ENCODE measurements at regions not wholly inside any gene's neighbourhood (a gene's known extent, or its start where the extent isn't known, plus 50 kb on each side); places are given as distances from the start of the nearest gene placed in this dataset.
"Not testable (repeated sequence)": the region's sequence is repeated elsewhere in the genome, so short reads cannot be mapped to it uniquely, and the experiment has no call there.

DNA sequence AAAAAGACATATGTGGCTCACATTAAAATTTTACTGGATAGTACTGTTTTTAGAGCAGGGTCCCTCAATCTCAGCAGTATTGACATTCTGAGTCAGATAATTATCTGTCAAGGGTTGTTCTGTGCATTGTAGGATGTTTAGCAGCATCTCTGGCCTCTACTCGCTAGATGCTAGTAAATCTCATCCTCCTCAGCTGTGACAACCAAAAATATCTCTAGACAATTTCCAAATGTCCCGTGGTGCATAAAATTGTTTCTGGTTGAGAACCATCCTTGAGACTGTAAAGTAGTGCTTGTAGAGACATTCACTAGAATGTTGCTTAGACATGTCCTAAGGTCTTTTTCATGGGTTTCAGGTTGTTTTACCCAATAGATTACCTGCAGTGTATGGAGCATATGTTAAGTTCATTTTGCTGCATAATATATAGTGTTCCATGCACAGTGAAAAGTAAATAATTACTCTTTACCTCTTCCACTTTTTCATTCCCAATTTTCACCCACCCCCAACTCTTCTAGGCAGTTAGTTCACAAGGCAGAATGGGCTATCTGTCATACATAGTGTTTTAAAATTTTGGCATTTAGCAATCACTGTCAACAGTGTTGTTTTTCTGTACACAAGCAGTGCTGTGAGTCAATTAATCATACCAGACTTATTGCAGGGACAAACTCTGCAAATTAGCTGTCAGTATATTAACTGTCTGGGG lies 200.2 kb upstream of the SLC38A2 start:
- no peak for DNase-seq (ENCODE audit: low read depth in 2 of 2)

DNA sequence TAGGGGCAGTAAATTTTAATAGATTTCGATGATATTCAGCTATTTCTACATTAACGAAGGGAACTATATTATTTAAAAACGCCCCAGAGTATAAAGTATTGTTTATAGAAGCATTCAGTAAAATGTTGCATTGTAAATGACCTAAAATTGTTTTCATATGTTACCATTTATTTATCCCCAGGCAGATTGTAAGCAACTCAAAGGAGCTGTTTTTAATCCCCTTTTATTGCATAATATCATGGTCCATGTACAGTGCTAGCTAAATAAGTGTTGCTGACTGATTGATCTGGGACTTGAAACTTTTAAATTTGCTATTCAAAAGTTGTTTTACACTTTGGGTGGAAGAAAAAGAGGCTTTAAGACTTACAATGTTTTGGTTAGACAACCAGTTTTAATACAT lies 199.0 kb upstream of the SLC38A2 start:
- DNase-seq (ENCODE audit: low read depth in 2 of 2) = no peak

DNA sequence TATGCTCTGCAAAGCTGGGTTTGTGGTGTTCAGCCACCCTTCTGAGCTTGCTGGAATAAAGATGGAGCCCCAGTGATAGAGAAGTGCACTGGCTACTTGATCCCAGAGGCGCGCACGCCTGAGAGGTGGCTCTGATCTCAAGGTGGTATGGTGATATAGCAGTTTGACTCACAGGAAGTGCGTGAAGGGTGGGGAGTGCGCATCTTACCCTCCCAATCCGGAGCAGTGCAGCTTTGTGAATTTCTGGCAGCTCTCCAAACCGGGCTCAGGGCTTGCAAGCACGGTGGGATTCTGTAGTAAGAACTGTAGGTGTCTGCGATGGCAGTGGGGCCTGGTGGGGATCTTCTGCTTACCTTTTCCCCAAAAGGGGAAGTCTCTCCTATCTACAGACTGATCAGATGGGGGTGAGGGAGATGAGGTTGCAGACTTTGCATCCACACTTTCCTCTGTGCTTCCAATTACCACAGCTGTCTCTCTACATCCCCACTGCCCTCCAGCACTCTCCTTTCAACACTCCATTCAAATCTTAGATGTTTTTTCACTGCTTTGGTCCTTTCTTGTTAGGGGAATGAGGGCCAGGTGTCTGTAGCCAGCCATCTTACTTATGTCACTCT lies 197.4 kb upstream of the SLC38A2 start:
- no peak for DNase-seq (ENCODE audit: low read depth in 2 of 2)

DNA sequence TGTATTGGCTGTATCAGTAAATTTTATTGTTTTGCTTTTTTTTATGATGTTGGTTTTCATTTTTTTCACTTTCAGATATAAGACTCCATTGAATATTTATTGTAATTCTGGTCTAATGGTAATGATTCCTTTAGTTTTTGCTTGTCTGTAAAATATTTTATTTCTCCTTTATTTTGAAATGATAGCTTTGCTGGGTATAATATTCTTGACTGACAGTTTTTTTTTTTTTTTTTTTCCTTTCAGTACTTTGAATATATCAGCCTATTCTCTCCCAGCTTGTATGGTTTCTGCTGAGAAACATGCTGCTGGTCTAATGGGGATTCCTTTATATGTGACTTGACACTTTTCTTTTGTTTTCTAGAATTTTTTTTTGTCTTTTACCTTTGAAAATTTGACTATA lies 195.1 kb upstream of the SLC38A2 start:
- DNase-seq (ENCODE audit: low read depth in 2 of 2) = no peak

DNA sequence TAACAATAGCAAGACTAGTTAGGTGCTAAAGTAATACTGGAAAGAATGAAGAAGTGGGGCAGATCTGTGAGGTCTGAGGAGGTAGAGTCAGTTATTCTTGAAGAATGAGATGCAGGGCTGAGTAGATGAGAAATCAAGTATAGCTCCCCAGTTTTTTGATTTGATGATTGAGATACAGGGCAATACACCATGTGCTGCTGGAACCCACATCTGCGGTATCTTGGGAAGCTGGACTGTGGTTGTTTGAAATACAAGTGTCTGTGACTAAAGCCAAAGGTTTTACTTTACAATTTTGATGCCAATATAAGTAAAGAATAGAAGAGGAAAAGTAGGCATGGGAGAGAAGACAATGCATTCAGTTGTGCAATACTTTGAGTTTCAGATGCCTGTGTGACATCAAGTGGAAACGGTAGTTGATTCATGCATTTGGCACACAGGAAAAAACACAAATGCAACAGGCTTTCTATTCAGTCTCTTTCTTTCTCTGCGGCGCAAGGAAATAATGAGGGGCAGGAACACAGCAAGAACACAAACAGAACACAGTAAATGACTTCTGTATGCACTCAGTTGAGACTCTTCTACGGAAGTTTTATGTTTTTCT lies 190.2 kb upstream of the SLC38A2 start:
- DNase-seq (ENCODE audit: low read depth in 2 of 2) = no peak

DNA sequence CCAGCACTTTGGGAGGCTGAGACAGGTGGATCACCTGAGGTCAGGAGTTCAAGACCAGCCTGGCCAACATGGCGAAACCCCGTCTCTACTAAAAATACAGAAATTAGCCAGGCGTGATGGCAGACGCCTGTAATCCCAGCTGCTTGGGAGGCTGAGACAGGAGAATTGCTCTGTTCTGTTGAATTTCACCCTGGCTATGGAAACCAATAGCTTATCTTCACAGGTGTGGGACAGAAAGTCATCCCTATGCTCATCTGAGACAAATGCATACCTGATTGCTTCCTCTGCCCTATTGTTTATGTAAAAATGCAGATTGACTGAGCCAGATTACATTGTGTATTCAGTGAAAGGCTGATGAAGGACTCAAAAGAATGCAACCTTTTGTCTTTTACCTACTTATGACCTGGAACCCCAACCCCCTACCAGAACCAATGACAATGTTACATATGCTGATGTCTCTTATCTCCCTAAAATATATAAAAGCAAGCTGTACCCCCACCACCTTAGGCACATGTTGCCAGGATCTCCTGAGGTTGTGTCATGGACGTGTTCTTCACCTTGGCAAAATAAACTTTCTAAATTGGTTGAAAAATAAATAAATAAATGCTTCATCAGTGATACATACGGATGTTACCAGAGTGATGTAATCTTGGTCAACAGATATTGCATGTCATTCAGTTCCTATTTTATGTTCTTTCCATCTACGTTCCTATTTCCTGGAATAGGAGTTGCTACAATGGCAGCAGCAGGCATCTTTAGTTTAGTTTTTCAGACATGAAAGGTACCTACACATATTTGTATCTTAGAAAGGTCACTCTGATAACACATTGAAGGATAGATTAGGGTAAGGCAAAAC lies 189.4 kb upstream of the SLC38A2 start:
- not testable (repeated sequence) for DNase-seq (ENCODE audit: low read depth in 2 of 2)

DNA sequence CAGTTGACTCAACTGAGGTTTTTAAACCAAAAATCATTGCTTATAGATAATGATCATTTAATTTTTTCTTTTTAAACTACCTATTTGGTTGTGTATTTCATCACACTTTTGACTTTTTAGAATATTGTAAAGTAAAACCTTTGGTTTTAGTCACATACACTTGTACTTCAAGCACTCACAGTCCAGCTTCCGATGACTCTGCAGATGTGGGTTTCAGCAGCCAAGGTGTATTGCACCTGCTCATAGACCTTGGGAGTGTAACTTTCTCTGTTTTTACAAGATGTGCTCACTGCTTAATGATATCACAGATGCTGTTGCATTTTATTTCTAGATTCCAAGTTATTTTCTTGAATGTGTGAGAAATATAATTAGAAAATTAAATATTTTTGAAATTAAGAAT lies 188.3 kb upstream of the SLC38A2 start:
- no peak for DNase-seq (ENCODE audit: low read depth in 2 of 2)

DNA sequence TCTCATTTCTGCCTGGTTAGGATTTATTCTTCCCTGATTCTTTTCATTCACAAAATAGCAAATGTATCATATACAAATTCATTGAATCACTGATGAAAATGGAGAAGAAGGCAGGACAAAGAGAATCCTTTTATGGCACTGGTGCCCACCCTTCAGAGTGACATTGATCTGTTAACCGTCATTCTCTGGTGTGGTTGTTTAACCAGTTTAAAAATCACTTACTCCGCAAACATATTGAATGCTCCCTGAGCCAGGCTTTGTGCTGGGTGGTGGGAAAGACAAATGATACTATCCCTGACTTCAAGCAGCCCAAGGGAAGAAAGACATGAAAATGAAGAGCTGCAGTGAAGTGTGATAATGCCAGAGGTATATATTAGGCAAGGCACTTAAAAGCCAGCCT lies 187.5 kb upstream of the SLC38A2 start:
- DNase-seq (ENCODE audit: low read depth in 2 of 2) = no peak

DNA sequence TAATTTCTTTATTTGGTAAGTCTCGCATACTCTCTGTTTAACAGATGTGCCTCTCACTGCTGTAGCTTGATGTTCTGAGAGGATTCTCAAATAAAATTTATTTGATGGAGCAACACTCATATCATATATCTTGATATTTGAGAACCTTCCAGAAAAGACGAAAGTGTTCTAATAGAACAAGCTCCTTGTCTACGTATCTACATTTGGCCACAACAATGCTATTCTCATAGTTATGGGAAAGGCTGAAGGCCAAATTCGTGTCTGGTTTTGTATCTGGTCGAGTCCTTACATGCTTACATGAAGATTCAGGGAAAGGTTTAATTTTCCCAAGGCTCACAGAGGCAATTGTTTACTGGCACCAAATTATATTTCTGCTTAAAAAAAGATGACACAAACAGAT lies 186.7 kb upstream of the SLC38A2 start:
- no peak for DNase-seq (ENCODE audit: low read depth in 2 of 2)

DNA sequence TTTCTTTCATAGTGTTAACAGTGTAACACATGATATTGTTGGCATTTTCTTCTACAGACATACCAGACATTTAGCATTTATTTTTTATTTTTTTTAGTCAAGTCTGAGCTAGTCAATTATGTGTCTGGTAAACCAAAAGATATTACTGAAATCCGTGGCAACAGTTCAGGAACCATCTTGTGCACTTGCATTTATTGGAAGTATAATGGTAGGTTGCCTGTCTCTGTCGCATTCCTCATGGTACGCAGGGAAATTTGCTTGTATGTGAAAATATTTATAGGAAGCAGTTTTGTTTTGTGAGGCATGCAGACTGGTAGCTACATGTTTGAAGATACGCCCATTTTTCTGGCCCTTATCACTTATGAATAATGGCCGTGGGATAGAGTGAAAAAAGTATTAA lies 186.1 kb upstream of the SLC38A2 start:
- no peak for DNase-seq (ENCODE audit: low read depth in 2 of 2)

DNA sequence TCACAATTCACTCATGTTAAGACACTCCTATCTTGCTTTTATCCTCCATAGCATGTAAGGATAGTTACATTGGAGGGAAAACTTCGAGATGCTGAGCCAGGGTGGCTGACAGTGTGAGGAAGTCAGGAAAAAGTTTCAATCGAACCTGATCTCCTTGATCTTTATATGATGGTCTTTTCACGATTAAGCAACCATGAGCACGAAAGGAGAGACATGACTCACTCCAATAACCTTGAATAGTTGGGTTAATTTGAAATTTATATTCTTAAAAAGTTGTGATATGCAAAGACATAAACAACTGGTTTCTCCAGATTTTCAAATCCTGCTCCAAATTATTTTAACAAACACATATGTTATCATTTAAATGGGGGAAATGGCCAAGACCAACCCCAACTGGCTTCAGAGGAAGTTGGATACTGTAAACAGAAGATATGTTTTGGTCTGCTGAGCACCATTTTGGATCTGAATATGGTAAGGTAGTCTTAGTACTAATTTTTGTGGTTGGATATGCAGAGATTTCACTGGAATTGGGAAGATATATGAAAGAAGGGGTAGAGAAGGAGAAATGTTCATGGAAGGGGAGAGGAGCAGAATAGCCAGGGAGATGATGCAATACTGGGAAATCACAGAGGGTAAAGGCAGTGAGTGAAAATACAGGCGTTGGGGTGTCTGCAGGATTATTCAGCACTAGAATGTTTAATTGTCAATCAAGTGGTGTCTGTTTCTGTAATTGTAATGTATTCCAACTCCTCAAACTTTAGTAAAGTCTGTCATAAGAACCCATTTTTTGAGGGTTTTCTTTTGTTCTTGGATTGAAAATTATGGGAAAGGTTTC lies 185.2 kb upstream of the SLC38A2 start:
- no peak for DNase-seq (ENCODE audit: low read depth in 2 of 2)

DNA sequence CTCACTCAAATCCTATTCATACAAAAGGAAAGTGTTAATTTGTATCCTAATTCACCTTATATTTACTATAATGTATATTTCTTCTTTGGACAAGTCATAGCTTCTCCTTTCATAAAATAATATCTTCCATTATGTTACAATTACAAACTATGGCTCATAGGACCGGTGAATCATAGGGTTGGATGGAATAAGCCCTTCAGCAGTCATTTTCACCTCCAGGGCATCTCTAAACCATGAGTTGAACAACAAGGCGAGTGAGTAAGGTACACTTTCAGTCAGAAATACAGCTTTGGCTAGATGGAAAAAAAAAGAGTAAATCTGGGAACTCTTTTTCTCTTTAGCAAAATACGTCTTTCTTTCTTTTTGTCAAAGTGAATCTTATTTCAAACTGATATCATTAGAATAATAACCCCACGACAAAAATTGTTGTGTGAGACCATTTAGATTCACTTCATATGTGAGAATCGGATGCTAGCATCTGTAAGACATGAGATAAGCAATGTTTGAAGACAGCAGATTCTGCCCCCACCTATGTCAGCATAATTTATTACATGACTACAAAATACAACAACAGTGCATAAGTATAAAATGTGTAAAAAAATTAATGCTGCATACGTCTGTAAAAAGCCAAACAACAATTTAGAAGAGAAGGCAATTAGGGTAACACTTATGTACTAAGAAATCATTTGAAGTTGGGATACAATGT lies 184.4 kb upstream of the SLC38A2 start:
- no peak for DNase-seq (ENCODE audit: low read depth in 2 of 2)

DNA sequence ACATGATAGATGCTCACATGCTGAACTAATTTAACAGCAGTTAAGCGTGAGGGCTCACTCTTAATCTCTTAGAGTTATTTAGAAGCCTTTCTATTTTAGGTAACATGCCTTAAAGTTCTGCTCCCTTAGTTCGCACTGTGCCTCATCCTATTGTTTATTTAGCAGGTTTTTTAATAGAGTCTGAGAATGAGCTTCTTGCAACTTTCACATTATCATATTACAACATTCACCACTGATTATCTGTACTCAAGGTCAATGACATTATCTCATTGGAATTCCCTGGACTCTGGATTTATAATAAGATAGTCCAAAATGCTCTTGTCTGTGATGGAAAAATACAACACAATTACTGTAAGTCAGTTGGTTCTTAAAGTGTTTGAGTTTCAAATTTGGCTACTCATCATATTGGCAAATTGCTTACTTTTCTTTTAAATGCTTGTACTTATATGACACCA lies 183.6 kb upstream of the SLC38A2 start:
- no peak for DNase-seq (ENCODE audit: low read depth in 2 of 2)

DNA sequence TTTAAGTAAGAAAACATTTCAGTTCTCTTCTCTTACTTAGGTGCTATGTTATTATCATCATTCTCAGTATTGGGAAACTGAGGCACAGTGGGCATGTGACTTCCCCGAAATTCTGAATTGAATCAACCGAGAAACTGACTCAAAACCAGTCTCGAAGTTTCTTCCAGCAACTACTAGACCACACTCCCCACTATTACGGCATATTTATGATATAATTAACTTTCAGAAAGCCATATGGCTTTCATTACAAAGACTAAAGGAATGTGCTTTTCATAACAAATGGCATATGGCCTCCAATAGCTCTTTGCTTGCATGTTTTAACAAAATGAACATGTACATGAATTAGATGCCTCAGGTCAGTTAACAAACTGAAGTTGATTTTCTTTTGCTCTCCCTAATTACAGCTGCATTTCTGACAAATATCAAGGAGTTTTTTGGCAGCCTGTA lies 182.9 kb upstream of the SLC38A2 start:
- no peak for DNase-seq (ENCODE audit: low read depth in 2 of 2)

DNA sequence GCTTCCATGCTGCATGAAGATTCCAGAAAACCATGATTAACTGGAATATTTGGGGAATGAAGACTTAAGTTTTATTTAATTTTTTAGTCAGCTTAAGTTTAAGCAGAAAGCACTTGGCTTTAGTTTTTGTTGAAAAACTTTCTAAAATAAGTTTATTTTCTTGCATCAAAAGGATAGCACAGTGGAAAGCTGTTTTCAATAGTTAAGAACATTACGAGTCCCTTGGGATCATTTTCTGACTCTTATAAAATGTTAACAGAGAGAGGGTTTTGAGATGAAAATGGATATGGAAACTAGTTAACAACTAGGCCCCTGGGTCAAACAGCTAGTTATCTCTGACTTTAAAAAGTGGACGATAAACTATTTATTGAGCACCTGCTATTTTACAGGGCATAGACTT lies 181.9 kb upstream of the SLC38A2 start:
- DNase-seq (ENCODE audit: low read depth in 2 of 2) = no peak

DNA sequence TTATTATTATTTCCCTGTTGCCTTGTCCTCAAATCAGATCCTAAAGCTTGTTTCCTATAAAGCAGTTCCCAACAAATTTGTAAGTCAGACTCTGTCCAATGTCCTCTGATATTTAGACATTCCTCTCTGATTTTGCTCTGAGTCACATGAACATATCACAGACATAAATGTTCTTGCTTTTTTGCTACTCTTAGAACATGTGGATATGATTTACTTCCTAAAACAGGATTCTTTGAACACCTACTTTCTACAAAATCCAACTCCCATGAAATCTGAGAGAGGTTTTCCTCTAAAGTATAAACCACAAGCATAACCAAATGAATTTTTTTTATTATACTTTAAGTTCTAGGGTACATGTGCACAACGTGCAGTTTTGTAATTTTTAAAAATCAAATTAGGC lies 181.3 kb upstream of the SLC38A2 start:
- no peak for DNase-seq (ENCODE audit: low read depth in 2 of 2)

DNA sequence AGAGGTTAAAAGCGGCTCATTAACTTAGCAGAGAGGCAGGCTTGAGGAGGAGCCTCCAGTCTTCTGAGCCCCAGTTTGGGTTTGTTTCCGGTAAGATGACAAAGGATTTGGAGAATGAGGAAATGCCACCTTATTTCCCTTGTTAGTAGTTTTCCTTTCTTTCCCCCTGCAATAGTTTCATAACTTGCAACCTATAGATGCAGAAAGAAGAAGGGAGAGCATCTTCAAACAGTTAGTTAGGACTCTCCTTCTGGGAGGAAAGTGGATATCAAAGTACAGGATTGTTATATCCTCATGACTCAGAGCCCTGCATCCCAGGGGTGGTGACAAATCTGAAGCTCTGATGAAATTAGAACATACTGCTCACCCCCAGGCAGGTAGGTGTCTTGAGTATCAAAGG lies 180.7 kb upstream of the SLC38A2 start:
- DNase-seq (ENCODE audit: low read depth in 2 of 2) = no peak

DNA sequence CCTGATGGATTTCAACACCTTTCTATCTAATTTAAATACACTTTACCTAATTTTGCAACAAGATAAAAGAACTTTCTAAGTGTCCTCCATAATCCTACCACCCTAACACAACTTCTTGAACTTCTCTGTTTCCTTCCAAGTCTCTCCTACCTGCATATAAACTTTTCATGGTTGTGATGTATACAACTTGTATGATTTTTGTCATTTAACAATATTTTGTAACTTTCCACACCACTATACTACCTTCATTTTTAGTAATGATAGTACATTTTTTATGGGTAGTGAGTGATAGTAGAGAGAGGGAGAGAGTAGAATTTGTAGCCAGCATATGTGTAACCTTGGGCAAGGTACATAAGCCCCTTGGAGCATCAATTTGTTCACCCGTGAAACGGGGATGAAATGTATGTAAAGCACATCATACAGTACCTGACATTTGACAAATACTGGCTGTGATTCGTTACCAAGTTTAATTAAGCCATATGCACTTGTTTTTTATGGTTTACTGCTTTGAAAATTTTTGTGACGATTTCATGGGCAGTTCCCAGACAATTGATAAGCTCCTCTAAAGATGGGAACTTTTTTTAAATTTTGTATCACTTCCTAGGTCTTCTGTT lies 177.8 kb upstream of the SLC38A2 start:
- no peak for DNase-seq (ENCODE audit: low read depth in 2 of 2)

DNA sequence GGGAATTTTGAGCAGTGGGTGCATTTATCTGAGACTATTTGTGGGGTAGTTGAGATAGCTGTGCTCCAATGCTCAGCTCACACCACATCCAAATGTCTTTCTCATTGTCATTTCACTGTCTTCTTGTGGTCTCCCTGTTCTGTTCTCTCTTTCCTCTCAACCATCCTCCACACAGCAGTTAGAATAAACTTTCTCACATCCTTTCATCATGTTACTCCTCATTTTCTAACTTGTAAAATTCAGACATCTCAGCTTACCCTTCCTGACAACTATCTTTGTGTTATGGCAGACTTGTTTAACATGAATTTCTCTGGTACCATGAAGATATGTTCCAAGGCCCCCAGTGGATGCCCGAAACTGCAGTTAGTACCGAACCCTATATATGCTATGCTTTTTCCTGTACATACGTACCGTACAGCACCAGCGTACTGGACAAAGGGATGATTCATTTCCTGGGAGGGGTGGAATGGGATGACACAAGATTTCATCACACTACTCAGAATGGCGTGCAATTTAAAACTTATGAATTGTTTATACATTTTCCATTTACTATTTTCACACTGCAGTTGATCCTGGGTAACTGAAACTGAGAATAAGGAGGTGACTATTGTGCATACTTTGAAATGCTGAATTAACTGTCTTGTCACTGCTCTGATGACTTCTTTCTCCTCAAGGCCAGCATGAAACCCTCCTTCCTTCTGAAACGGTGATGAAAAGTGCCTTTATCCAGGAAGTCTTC lies 177.1 kb upstream of the SLC38A2 start:
- peak in 1 of 2 donors; percentile 33 for DNase-seq (ENCODE audit: low read depth in 2 of 2)

DNA sequence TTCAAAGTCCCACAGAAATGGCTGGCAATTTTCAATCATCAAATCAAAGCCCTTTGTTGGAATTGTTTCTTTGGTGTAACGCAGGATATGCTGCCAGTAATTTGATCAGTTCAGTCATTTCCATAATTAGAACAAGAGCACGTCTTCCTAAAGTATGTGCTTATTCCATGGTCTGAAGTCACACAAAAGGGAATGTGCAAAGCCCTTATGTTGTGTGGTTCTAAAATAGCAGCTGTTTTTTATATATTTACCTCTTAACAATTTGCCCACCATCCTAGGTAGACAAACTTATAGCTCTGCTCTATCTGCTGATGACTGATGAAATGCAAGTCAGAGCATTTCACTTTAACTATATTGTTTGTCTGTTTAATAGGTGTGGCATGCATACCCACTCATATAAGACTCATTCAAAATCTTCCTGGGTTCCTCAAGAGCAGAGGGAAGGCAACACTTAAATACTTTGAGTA lies 176.1 kb upstream of the SLC38A2 start:
- DNase-seq (ENCODE audit: low read depth in 2 of 2) = no peak
